ENCODE measurements at regions not wholly inside any gene's neighbourhood (a gene's known extent, or its start where the extent isn't known, plus 50 kb on each side); places are given as distances from the start of the nearest gene placed in this dataset.

GRCh38 chr7:118053353-118053752 lies 130.6 kb upstream of the LSM8 start:
- DNase-seq (ENCODE audit: low read depth), result no peak
- no peak overlapping the region for H3K4me3 ChIP-seq (ENCODE audit: low read depth, low read length)
- no peak for TF ChIP-seq CTCF (conservative IDR thresholded peaks at IDR 0.05; ENCODE audit: low read depth, low read length)

- no peak for DNase-seq (ENCODE audit: low read depth)
- H3K4me3 ChIP-seq (ENCODE audit: low read depth, low read length), result no peak overlapping the region
- no peak for TF ChIP-seq CTCF (conservative IDR thresholded peaks at IDR 0.05; ENCODE audit: low read depth, low read length)
Observed at GRCh38 chr7:118054529-118054928, 129.4 kb upstream of the LSM8 start.

- TF ChIP-seq CTCF (conservative IDR thresholded peaks at IDR 0.05; ENCODE audit: low read depth, low read length), result no peak
- H3K4me3 ChIP-seq (ENCODE audit: low read depth, low read length), result no peak overlapping the region
- DNase-seq (ENCODE audit: low read depth), result no peak
Observed at GRCh38 chr7:118055647-118056046, 128.3 kb upstream of the LSM8 start.

- DNase-seq (ENCODE audit: low read depth), result peak; percentile 29
- TF ChIP-seq CTCF (conservative IDR thresholded peaks at IDR 0.05; ENCODE audit: low read depth, low read length), result no peak
- H3K4me3 ChIP-seq (ENCODE audit: low read depth, low read length), result no peak overlapping the region
Observed at GRCh38 chr7:118057404-118057803, 126.6 kb upstream of the LSM8 start.

GRCh38 chr7:118059209-118059608 lies 124.8 kb upstream of the LSM8 start:
- H3K4me3 ChIP-seq (ENCODE audit: low read depth, low read length), result no peak overlapping the region
- TF ChIP-seq CTCF (conservative IDR thresholded peaks at IDR 0.05; ENCODE audit: low read depth, low read length), result no peak
- no peak for DNase-seq (ENCODE audit: low read depth)

GRCh38 chr7:118060692-118061091 lies 123.3 kb upstream of the LSM8 start:
- no peak for TF ChIP-seq CTCF (conservative IDR thresholded peaks at IDR 0.05; ENCODE audit: low read depth, low read length)
- DNase-seq (ENCODE audit: low read depth), result no peak
- H3K4me3 ChIP-seq (ENCODE audit: low read depth, low read length), result no peak overlapping the region

- H3K4me3 ChIP-seq (ENCODE audit: low read depth, low read length), result no peak overlapping the region
- DNase-seq (ENCODE audit: low read depth), result no peak
- no peak for TF ChIP-seq CTCF (conservative IDR thresholded peaks at IDR 0.05; ENCODE audit: low read depth, low read length)
Observed at GRCh38 chr7:118061386-118061785, 122.6 kb upstream of the LSM8 start.
